Inferior parietal cortex (tissue), 1 donor: ENCODE measurements at regions not wholly inside any gene's neighbourhood (a gene's known extent, or its start where the extent isn't known, plus 50 kb on each side); places are given as distances from the start of the nearest gene placed in this dataset.

Experiments
- DNase-seq: peaks from one replicate; pipeline ENCODE4 v3.0.0-alpha.2; 2016; ENCODE audit errors: extremely low spot score

DNA sequence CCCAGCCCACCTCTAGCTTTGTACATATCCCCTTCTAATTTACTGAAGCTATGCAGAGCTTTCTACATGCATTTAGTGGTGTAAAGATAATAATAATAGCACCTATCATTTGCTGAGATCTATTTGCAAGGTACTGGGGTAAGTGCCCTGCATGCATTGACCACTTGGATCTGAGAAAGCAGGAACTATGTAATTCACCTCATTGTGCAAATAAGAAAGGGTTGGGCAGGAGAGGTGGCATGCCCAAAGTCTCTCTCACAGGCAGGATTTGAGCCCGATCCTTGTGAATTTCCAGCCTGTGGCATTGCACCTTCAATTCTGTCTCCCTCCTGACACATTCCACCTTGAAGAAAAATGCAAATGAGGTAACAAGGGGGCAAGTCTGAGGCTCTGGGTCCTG, 352.3 kb upstream of the EEF2KMT start:
- no peak for DNase-seq

DNA sequence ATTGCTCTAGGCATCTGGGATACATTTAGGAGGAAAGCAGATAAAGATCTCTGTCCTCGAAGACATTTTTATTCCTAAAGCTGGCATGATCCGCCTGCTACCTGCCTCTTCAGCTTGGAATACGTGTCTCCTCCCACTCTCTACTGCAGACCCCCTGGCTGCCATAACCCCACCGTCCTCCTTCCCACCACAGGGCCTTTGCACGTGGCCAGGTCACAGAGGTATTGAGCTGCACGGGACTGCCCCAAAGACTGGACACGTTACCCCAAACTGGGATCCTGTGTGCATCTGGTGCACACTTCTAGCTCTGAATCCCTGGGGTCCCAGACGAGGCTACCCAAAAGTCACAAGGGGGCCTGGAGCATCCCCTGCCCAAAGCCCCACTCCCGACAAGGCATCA, 351.2 kb upstream of the EEF2KMT start:
- no peak for DNase-seq

DNA sequence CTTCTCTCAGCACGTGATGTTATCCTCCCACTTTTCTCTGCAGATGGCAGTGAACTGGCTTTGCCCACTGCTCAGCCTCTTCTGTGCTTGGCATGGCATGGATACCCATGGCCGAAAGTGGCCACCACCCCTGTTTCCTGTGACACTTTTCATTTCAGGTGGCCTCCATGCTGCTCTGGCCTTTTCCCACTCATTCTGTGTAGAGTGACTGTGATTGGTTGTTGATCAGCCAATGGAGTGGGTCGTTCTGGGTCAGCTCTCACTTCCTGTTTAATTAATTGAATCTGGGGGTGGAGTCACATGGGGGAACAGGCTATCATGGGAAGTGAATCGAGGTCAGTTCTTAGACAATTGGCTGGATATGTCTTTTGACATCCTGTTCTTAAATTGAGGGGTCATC, 350.1 kb upstream of the EEF2KMT start:
- no peak for DNase-seq

DNA sequence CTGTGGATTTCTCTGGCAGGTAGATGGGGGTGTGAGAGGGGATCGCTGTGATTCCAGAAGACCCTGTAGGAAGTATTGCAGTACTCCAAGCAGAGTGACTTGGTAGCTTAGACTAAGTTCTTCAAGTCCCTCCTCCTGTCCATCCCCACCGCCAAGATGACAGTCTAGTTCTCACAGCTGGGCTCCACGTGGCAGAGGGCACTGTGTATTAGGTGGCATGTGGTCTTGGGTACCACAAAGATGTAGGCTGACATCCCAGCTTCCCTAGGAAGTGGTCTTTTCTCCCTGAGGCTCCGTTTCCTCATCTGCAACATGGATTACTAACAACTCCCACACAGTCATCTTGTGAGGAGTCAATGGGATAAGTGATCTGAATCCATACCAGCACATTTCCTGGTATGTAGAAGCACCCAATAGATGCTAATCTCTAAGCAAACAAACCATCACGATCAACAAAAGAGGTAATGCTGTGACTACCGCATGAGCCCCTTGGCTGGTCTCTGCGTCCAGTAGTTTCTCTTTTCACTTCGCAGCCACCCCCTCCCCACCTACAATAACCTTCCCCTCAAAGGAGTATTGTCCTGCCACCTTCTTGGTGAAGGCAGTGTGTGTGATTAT, 349.1 kb upstream of the EEF2KMT start:
- DNase-seq, result no peak

DNA sequence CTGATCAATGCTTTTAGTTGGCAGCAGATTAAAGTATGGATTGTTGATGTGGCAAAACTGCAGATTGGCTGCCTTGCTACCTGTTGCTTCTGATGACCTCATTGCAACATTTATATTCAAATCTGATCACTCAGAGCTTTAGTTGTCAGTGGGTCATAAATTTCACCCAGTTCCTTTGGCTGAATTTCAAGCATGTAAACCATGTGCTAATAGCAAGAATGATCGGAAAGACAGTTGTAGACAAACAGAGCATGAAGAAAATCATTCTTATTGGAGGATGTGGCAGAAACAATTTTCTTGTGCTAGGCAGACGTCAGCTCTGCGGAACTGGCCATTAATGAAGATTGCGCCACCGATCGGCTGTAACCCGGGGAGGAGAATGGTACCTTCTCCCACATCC, 346.6 kb upstream of the EEF2KMT start:
- no peak for DNase-seq

DNA sequence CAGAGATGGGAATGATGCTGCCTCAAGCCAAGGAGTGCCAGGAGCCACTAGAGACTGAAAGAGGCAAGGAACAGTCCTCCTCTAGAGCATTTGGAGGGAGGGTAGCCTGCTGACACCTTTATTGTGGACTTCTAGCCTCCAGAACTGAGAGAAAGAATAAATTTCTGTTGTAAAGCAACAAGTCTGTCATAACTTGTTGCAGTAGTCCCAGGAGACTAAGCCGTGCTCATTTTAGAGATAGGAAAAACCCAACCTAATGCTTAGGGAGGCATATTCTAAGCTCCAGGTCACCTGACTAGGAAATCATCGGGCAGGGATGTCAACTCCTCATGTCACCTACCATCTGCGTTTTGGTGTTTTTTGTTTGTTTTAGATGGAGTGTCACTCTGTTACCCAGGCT, 345.4 kb upstream of the EEF2KMT start:
- DNase-seq, result no peak

DNA sequence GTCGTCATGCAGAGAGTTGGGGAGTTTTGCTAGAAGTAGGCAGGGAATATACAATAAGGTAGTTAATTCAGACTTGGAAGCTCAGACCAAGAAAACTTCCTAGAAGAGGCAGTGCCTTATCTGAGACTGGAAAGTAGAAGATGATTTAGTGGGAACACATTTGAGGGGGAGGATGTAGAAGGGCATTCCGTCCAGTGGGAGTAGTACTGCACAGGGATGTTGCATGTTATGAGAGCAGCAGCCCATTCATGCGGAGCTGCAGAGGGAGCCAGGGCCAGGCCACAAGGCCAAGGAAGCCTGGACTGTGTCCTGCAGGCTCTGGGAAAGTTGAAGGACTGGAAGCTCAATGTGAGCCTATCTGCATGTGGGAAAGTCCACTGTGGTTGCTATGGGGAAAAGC, 344.5 kb upstream of the EEF2KMT start:
- no peak for DNase-seq

DNA sequence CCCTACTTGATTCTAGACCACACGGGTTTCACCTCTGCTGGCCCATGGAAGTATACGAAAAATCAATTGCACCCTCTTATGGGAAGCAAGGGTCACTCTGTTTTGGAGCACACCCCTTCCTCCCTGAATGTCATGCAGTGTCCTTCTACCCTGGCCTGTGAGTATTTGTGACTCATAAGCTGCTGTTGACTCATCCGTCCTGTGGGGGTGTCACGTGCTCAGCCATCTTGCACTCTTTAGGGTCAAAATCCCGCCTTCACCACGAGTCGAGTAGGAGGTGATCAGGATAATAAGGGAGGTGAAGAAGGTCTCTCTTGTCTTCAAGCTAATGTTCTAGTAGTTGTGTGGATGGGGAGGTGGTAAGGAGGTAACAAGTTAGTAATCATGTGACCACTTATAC, 341.0 kb upstream of the EEF2KMT start:
- DNase-seq, result no peak

DNA sequence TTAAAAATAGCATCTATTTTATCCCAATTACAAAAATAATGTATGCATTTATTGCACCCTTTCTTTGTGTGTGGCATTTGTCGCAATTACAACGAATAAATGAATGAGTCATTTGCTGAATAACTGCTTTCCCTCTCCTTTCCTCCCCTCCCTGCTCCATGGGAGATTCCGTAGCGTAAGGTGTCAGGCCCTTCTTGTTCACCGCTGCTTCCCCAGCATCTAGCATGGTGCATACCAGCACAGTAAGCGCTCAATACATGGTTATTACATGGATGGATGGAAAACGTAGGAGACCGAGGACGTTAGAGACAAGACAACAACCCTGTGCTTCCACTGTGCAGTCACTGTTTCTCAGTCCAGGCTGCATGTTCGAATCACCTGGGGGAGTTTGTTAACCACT, 336.0 kb upstream of the EEF2KMT start:
- no peak for DNase-seq

DNA sequence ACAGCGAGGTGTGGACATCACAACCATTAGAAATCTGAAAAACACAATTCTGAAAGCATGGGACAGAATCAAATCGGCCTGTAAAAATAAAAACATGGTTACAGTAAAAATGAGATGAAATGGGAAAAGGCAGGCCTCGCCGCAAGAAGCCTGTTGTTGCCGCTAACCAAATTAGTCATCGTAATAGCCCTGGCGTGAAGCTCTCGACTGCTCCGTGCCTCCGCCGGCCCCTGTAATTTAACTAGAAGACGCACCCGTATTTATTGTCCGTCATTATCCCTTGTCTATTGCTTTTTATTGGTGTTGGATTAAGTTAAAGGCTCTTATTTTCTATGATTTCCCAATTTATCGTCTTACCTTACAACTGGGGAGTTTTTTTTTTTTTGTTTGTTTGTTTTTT, 334.6 kb upstream of the EEF2KMT start:
- DNase-seq, result no peak

DNA sequence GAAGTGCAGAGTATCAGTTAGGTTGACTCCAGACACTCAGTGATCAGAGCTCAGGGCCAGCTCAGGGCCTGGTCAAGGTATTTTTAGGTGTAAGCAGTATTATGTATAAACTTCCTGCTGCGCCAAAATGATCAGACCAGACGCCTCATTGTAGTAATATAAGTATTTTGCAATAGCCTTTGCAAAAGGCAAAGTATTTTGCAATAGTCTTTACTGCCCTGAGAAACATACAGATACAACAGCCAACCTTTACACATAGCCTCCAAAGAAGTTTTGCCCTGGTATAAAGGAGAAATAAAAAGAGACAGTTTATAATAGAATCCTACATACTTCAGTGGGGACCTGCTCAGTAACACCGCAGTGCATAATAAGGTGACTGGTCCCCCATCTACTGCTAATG, 333.0 kb upstream of the EEF2KMT start:
- DNase-seq, result no peak

DNA sequence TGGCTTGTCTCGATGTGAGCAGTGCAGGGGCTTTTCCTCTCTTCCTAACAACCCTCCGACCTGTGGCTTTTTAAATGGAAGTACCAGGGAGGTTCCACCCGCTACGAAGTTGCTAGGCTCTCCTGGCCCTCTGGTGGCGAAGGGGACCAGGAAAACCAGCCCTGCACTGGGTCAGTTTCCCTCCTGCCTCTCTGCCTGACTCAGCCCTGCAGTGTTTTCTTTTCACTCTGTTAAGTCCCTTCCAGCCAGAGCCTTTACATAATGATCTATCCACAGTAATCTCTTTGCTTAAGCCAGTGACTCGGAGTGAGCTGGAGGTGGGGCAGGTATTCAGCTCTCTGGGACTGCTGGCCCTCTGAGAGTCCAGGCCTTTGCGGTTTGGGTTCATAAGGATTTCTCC, 331.3 kb upstream of the EEF2KMT start:
- DNase-seq, result no peak

DNA sequence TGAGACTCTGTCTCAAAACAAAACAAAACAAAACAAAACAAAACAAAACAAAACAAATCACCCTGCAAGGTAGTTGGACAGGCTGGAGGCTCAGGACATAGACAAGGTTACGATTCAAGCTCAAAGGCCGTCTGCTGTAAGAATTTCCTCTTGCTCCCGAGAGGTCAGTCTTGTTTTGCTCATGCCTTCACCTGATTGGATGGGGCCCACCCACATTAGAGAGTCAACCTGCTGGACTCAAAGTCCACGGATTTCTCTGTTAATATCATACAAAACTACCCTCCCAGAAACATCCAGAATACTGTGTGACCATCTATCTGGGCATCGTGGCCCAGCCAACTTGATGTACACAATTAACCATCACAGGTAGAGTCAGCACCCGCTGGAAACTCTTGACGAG, 330.0 kb upstream of the EEF2KMT start:
- DNase-seq, result no peak

DNA sequence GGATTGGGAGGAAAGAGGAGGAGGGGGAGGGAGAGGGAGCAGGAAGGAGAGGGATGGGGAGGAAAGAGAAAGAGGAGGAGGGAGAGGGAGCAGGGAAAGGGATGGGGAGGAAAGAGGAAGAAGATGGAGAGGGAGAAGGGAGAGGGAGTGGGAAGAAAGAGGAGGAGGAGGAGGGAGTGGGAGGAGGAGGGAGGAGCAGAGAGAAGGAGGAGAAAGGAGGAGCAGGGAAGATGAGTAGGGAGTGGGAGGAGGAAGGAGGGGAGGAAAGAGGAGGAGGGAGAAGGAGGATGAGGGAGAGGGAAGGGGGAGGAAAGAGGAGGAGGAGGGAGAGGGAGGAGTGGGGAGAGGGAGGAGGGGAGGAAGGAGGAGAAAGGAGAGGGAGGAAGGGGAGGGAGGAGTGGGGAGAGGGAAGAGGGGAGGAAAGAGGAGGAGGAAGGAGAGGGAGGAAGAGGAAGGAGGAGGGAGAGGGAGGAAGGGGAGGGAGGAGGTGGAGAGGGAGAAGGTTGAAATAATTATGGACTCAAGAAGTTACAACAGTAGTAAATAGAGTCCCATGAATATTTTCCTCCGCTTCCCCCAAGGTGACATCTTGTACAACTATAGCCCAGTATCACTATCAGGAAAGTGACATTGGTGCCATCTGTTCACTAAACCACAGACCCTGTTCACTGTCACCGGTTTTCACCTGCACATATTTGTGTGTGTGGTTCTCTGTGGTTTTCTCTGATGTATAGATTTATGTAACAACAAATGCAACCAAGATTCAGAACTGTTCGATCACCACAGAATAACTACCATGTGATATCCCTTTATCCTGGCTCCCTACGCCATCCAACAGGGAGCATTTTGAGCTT, 325.3 kb upstream of the EEF2KMT start:
- no peak for DNase-seq

DNA sequence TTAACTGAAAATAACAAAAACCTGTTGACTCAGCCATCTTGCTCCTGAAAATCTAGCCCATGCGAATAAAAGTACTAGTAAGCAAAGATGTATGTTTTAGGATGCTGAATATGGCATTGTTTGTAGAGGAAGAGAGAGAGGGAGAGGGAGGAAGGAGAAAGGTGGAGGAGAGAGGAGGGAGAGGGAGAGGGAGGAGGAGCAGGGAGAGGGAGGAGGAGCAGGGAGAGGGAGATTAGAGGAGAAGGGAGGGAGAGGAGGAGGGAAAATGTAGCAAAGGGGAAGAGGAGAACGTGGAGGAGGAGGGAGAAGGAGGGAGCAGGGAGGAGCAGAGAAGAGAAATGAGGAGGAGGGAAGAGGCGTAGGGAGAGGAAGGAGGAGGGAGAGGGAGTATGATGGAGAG, 324.5 kb upstream of the EEF2KMT start:
- no peak for DNase-seq

DNA sequence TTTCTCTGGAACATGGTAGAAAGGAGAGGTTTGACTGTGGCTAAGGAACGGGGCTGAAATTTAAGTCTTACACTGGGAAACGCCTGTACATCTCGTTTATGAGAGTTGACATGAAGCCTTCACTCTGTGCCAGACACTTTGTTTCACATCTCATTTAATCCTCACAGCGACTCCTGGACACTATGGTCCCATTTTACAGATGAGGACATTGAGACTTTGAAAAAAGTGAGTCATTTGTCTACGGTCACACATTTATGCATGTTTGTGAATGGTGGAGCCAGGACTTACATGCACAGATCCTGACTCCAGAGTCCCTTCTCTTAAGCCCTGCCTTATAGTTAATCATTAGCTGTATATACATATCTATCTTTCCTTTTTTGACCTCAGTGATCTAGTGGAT, 318.4 kb upstream of the EEF2KMT start:
- DNase-seq, result no peak

DNA sequence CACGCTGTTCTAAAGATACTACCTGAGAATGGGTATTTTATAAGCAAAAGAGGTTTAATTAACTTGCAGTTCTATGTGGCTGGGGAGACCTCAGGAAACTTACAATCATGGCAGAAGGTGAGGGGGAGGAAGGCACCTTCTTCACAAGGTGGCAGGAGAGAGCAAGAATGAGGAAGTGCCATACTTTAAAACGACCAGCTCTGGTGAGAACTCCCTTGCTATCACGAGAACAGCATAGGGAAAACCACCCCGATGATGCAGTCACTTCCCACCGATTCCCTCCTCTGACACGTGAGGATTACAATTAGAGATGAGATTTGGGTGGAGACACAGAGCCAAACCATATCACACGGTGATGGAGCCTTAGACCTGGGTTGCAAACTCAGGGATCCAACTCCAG, 317.5 kb upstream of the EEF2KMT start:
- no peak for DNase-seq

DNA sequence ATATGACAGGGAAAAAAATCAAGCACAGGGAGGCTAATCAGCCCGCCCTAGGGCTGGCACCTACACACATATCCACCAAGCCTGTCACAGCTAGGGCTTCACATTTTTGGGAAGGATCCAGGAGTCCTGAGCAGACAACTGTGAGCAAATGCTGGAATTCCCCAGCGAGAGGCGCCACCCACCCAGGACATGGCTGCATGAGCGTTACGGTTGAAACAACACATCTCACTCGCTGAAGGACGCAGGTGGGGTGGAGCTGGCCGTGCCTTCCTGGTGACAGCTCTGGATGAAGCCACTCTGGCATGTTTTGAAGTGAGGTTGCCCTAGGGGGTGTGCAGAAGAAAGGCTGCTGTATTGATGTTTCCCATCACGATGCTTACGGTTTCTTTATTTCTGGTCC, 315.1 kb upstream of the EEF2KMT start:
- no peak for DNase-seq

DNA sequence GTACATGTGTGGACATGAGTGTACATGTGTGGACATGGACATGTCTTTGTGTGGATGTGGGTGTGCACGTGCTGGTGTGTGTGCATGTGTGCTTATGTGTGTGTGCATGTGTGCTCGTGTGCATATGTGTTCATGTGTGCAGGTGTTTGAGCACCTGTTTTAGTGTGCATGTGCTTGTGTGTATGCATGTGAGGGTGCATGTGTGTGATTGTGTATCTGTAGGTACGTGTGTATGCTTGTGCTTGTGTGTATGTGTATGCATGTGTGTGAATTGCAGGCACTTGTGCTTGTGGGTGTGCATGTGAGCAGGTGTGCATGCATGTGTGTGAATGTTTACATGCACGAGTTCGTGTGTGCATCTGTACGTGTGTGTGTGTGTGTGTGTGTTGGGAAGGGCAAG, 300.6 kb upstream of the EEF2KMT start:
- DNase-seq, result no peak

DNA sequence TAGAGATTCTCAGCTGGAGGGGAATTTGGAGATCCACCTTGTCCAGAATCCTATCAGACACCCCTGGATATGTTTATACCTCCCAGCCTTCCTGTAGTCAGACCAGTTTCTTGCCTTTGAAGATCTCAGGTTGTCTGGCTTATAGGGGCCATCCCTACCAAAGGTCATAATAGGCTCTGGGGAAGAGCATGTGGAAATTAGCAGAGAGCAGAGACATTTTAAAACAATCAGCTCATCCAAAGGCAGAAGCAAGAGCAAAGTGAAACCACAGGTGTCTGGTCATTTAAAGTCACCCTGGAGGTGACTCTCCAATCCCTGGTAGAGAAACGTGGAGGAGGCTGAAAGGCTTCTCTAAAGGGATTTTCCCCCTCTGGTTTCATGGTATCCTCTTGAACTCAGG, 299.3 kb upstream of the EEF2KMT start:
- no peak for DNase-seq

DNA sequence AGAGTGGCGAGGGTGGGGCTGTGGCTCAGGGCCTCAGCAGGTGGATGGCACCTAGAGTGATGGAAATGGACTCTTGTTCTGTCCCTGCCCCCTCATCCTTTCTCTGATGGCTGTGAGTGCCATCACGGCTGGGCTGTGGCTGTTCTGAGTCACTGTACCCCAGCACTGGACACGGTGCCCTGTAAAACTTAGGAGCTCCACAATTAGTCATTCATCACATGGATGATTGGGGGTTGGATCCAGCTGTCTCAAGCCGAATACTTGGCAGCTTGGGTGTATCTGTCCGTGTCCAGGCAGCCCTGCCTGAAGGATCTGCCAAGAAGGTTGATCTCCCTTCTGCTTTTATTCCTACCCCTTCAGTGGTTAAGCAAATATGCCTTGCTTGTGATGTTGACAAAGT, 295.5 kb upstream of the EEF2KMT start:
- DNase-seq, result no peak

DNA sequence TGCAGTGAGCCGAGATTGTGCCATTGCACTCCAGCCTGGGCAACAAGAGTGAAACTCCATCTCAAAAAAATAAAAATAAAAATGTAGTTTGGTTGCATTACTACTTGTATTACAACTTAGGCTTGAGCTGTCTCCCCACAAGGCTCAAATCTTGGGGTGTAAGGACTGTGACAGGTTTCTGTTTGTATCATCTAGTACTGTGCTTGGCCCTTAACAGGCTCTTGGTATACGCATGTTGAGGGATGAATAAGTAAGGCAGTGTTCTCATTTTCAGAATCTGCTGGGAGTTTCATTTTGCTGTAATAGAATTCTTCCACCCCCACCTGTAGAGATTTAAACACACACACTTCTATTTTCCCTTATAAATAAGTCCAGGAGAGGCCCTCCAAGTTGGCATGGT, 289.4 kb upstream of the EEF2KMT start:
- DNase-seq, result no peak

DNA sequence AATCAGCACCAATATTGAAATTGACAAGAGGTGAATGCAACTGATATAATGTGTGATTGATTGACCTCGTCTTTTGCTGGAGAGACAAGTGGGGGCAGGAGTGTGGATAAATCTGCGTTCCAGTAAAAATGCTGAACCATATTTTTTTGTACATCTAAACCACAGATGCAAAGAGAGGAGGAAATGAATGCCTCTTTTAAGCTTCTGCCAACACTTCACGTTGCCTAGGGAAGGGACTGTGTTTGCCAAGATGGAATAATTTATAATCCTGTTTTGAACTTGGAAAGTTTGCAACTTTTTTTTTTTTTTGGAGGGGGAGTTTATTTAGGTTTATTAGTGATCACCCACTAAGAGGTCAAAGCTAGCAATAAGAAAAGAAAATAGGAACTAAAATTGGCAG, 288.2 kb upstream of the EEF2KMT start:
- no peak for DNase-seq

DNA sequence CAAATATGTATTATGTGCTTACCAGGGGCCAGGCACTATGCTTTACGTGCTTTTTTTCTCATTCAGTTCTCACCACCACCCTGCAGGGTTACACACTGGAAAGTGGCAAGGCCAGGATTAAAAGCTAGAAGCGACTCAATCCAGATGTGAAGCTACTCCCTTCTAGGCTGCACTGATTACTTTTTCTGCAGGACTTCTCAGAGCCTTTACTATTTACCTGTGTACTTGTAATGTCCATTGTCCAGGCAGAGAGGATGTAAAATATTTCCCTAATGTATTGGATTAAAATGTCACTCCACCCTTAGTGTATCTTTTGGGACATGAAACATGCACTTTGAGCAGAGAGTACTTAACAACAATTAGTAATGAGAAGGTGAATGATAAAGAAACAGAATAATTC, 287.5 kb upstream of the EEF2KMT start:
- DNase-seq, result no peak
